ENCODE measurements at regions not wholly inside any gene's neighbourhood (a gene's known extent, or its start where the extent isn't known, plus 50 kb on each side); places are given as distances from the start of the nearest gene placed in this dataset.

GRCh38 chr2:167686691-167687090 is 560.7 kb downstream of the STK39 start:
- TF ChIP-seq CTCF (IDR thresholded peaks at IDR 0.05) (no peak), POLR2A (IDR thresholded peaks at IDR 0.05) (no peak)
